NCI-H748 treated with DMSO at 0.1 percent for 48 hours (cell line): ENCODE measurements at regions not wholly inside any gene's neighbourhood (a gene's known extent, or its start where the extent isn't known, plus 50 kb on each side); places are given as distances from the start of the nearest gene placed in this dataset.
"Not testable (repeated sequence)": the region's sequence is repeated elsewhere in the genome, so short reads cannot be mapped to it uniquely, and the experiment has no call there.

Experiments
- DNase-seq: peaks from one replicate; lab custom pipeline; 2025; lab: John Stamatoyannopoulos, UW

- no peak for DNase-seq
These were observed 159.0 kb upstream of the CXCL13 start for GRCh38 chr4:77446601-77447000.

- DNase-seq, result no peak
These were observed 156.4 kb upstream of the CXCL13 start for GRCh38 chr4:77449171-77449570.

- no peak for DNase-seq
These were observed 155.6 kb upstream of the CXCL13 start for GRCh38 chr4:77450006-77450405.

GRCh38 chr4:77451530-77451929 lies 154.1 kb upstream of the CXCL13 start:
- DNase-seq, result no peak

GRCh38 chr4:77452117-77452516 lies 153.5 kb upstream of the CXCL13 start:
- not testable (repeated sequence) for DNase-seq

GRCh38 chr4:77453911-77454310 lies 151.7 kb upstream of the CXCL13 start:
- no peak for DNase-seq

GRCh38 chr4:77454858-77455257 lies 150.8 kb upstream of the CXCL13 start:
- DNase-seq, result no peak

GRCh38 chr4:77464100-77464499 lies 141.5 kb upstream of the CXCL13 start:
- DNase-seq, result not testable (repeated sequence)

- DNase-seq, result no peak
These were observed 140.3 kb upstream of the CXCL13 start for GRCh38 chr4:77465271-77465670.

- no peak for DNase-seq
These were observed 139.2 kb upstream of the CXCL13 start for GRCh38 chr4:77466430-77466829.

- DNase-seq, result no peak
These were observed 133.7 kb upstream of the CXCL13 start for GRCh38 chr4:77471821-77472495.

- DNase-seq, result no peak
These were observed 132.1 kb upstream of the CXCL13 start for GRCh38 chr4:77473509-77473908.

- DNase-seq, result no peak
These were observed 123.8 kb upstream of the CXCL13 start for GRCh38 chr4:77481856-77482255.

- no peak for DNase-seq
These were observed 116.7 kb upstream of the CXCL13 start for GRCh38 chr4:77488882-77489281.

GRCh38 chr4:77493120-77493752 lies 112.4 kb upstream of the CXCL13 start:
- DNase-seq, result no peak

GRCh38 chr4:77493829-77494551 lies 111.6 kb upstream of the CXCL13 start:
- no peak for DNase-seq

- DNase-seq, result no peak
These were observed 109.2 kb upstream of the CXCL13 start for GRCh38 chr4:77496457-77496856.

GRCh38 chr4:77500801-77501200 lies 104.8 kb upstream of the CXCL13 start:
- DNase-seq, result no peak

- DNase-seq, result no peak
These were observed 104.4 kb upstream of the CXCL13 start for GRCh38 chr4:77501240-77501639.

- no peak for DNase-seq
These were observed 103.8 kb upstream of the CXCL13 start for GRCh38 chr4:77501851-77502250.

- no peak for DNase-seq
These were observed 101.2 kb upstream of the CXCL13 start for GRCh38 chr4:77504407-77504806.

- DNase-seq, result no peak
These were observed 100.2 kb upstream of the CXCL13 start for GRCh38 chr4:77505275-77505957.

GRCh38 chr4:77505958-77506319 lies 99.7 kb upstream of the CXCL13 start:
- no peak for DNase-seq
